IMR-90 (cell line): ENCODE measurements at regions not wholly inside any gene's neighbourhood (a gene's known extent, or its start where the extent isn't known, plus 50 kb on each side); places are given as distances from the start of the nearest gene placed in this dataset.

Experiments
- BHLHE40 ChIP-seq: fragments of 150-350 bp; IDR thresholded peaks from 2 replicates; pipeline ENCODE4 v1.6.1; 2016; ENCODE audit warnings: mild to moderate bottlenecking, low read depth, low read length
- CTCF ChIP-seq: conservative IDR thresholded peaks from 2 replicates; pipeline ENCODE4 v1.5.1; 2012; ENCODE audit warnings: mild to moderate bottlenecking, low read depth, low read length, improper control_type of control experiment
- FOS ChIP-seq: fragments of 150-350 bp; IDR thresholded peaks from 2 replicates; pipeline ENCODE4 v1.6.1; 2016; ENCODE audit warnings: low read depth, low read length
- POLR2A ChIP-seq: IDR thresholded peaks from 2 replicates; pipeline ENCODE4 v1.6.1; 2012; ENCODE audit warnings: mild to moderate bottlenecking, low read depth, low read length
- RCOR1 ChIP-seq: IDR thresholded peaks from 2 replicates; pipeline ENCODE4 v1.6.1; 2012; ENCODE audit warnings: mild to moderate bottlenecking, low read length, improper control_type of control experiment; ENCODE audit not compliant: insufficient replicate concordance
- SMC3 ChIP-seq: fragments of 150-350 bp; IDR thresholded peaks from 2 replicates; pipeline ENCODE4 v1.6.1; 2016; ENCODE audit warnings: low read depth, mild to moderate bottlenecking, antibody characterized with exemption, low read length, moderate library complexity
- USF2 ChIP-seq: fragments of 150-350 bp; IDR thresholded peaks from 2 replicates; pipeline ENCODE4 v1.6.1; 2017; ENCODE audit warnings: mild to moderate bottlenecking, antibody characterized with exemption, low read length, low read depth
- TF ChIP-seq, protein P1 (sequence below): fragments of 150-350 bp; IDR thresholded peaks from 2 replicates; pipeline ENCODE4 v1.6.1; 2016; ENCODE audit warnings: low read depth, mild to moderate bottlenecking, low read length, moderate library complexity, borderline replicate concordance

DNA sequence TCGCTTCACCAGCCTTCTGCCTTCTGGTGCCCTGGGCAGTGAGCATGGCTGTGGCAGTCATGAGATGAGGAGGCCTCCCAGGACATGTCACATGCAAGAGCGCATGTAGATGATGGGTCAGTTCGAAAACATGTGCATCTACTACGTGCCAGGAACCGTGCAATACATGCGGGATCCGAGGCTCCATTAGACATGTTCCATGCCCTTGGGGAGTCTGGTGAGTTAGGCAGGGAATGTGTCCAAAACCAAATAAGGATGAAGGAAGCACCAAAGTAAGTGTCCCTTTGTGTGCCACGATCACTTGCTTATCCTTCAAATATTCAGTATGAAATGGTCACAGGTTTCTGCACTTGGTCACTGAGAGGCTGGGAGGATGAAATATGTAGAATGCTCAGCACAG lies 223.3 kb downstream of the RBM19 start:
- no peak for TF ChIP-seq CTCF
- TF ChIP-seq BHLHE40 = no peak
- TF ChIP-seq POLR2A = no peak
- no peak for TF ChIP-seq USF2
- TF ChIP-seq, protein P1, sequence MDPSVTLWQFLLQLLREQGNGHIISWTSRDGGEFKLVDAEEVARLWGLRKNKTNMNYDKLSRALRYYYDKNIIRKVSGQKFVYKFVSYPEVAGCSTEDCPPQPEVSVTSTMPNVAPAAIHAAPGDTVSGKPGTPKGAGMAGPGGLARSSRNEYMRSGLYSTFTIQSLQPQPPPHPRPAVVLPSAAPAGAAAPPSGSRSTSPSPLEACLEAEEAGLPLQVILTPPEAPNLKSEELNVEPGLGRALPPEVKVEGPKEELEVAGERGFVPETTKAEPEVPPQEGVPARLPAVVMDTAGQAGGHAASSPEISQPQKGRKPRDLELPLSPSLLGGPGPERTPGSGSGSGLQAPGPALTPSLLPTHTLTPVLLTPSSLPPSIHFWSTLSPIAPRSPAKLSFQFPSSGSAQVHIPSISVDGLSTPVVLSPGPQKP = no peak
- TF ChIP-seq FOS = no peak
- TF ChIP-seq SMC3 = no peak
- TF ChIP-seq RCOR1 = no peak
